DMS114 treated with DMSO at 0.1 percent for 48 hours (cell line): ENCODE measurements at regions not wholly inside any gene's neighbourhood (a gene's known extent, or its start where the extent isn't known, plus 50 kb on each side); places are given as distances from the start of the nearest gene placed in this dataset.
"Not testable (repeated sequence)": the region's sequence is repeated elsewhere in the genome, so short reads cannot be mapped to it uniquely, and the experiment has no call there.

Experiments
- DNase-seq: peaks from one replicate; lab custom pipeline; 2025; ENCODE audit not compliant: unreplicated experiment; lab: John Stamatoyannopoulos, UW

GRCh38 chr13:48806522-48806921, 152.8 kb downstream of the CYSLTR2 start:
- no peak for DNase-seq

DNA sequence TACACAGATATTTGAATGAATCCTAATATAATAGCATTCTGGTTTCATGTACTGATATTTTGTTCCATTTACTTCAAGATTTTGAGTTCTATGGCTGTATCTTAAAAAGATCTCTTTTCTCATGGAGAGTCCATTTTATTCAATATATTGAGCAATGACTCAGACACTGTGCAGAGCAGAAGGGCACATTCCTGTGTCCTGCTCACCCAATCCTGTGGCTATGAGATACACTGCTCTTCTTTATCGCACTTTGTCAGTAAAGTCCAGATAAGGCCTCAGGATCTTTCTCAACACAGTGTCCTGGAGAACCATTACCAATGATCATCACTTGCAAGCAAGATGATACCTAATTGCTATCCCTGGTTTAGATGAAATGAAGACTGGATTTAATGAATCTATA, 155.0 kb downstream of the CYSLTR2 start:
- no peak for DNase-seq

- DNase-seq, result no peak
Observed at GRCh38 chr13:48810013-48810412, 156.3 kb downstream of the CYSLTR2 start.

DNA sequence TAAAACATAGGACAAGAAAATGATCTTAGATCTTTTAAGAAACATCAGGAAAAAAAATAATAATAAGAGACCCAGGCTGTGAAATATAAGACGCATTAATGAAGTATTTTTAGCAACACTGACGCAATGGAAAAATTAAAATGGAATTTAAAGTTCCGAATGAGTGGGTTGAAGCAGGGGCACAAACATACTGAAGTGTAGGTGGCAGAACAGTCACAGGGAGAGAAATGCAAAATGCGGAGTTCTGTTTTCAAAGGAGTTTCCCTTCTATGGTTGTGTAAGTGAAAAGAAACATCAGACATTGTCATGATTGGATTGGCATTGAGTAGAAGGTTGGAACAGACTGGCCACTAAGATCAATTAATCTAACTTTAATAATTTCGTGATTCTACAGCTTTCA, 159.8 kb downstream of the CYSLTR2 start:
- no peak for DNase-seq

DNA sequence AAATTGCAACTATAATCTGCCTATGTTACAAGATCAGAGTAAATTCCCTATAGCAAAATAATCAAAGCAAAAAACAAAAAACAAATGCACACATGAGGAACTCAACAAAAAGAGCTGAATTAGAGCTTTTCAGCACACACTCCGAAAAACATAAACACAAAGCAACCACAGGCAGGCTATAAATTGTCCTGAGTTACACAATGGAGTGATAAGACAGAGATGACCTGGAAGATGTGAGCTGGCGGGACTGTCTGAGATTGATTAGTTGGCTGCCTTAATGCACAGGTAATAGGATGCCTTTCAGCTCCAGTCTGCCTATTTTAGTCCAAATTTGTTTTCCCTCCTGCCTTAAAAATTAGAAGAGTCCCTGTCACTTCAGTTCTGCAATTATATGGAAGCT, 159.0 kb upstream of the FNDC3A start:
- no peak for DNase-seq

- no peak for DNase-seq
Observed at GRCh38 chr13:48817166-48817802, 158.4 kb upstream of the FNDC3A start.

GRCh38 chr13:48818495-48819356, 157.0 kb upstream of the FNDC3A start:
- DNase-seq, result no peak

GRCh38 chr13:48819376-48819775, 156.3 kb upstream of the FNDC3A start:
- no peak for DNase-seq

DNA sequence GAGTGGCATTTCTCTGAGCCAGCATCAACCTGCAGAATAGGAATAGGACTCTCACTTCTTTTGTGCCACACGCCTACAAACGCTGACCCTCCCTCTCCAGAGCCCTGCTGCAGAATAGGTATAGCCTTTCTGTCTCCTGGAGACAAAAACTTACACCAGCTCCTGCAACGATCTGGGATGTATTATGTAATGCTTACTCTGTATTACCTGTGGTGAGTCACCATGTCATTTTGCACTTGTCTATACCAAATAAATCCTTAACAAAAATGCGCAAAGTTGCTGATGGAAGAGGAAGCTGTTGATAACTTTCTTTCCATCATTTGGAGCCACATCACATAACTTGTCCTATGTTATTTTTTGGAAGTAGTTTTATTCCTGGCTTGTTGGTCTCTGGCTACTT, 155.8 kb upstream of the FNDC3A start:
- DNase-seq, result no peak

DNA sequence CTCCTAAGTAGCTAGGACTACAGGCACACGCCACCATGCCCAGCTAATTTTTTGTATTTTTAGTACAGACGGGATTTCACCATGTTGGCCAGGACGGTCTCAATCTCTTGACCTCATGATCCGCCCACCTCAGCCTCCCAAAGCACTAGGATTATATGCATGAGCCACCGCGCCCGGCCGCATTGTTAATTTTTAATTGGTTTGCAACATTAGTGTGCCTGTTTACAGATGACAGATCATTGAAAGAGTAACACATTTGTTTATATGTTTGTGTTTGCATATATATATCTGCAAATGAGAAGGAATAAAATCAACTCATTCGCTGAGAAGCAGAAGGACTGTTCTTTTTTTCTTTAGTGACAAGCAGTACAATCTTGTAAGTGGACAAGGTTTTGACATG, 152.2 kb upstream of the FNDC3A start:
- DNase-seq, result not testable (repeated sequence)

- DNase-seq, result no peak
Observed at GRCh38 chr13:48826039-48826438, 149.7 kb upstream of the FNDC3A start.

GRCh38 chr13:48826922-48827454, 148.7 kb upstream of the FNDC3A start:
- DNase-seq, result not testable (repeated sequence)

DNA sequence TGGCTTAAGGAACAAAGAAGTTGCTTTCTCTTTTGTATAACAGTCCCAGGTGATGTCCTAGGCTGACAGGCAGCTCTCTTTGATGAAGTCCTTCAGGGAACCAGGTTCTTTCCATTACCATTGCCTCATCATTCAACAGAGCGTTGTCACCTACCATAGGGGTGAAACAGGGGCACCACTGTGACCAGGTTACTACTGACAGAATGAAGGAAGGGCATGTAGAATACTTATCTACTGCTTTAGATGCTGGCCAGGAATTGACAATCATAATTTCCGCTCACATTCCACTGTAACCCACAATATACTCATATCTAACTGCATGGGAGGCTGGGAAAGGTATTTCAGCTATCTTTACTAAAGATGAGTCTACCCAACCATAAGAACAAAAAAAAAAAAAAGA, 148.0 kb upstream of the FNDC3A start:
- DNase-seq, result no peak

GRCh38 chr13:48828962-48829411, 146.7 kb upstream of the FNDC3A start:
- DNase-seq, result no peak

- no peak for DNase-seq
Observed at GRCh38 chr13:48829536-48829935, 146.2 kb upstream of the FNDC3A start.

GRCh38 chr13:48831248-48831647, 144.5 kb upstream of the FNDC3A start:
- DNase-seq, result no peak

DNA sequence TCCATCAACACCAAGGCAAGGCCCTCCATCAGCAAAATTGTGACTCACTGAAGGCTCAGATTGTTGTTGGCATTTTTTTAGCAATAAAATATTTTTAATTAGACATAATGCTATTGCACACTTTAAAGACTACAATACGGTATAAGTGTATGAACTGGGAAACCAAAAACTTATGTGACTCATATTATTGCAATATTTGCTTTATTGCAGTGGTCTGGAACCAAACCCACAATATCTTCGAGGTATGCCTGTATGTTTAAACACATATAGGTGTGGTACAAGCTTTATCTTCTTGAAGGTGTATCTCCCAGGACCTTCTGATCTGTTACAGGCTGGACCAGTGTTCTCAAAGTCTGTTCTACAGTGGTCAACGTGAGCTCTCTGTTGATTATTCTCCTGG, 142.3 kb upstream of the FNDC3A start:
- no peak for DNase-seq

DNA sequence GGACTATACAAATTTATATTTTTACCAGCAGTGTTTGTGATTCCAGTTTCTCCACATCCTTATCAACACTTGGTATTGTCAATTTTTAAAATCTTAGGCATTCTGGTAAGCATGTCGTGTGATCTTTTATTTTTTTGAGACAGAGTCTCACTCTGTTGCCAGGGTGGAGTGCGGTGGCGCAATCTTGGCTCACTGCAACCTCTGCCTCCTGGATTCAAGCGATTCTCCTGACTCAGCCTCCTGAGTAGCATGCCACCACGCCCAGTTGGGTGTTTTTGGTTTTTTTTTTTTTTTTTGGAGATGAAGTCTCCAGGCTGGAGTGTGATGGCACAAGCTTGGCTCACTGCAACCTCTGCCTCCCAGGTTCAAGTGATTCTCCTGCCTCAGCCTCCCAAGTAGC, 140.4 kb upstream of the FNDC3A start:
- DNase-seq, result not testable (repeated sequence)

DNA sequence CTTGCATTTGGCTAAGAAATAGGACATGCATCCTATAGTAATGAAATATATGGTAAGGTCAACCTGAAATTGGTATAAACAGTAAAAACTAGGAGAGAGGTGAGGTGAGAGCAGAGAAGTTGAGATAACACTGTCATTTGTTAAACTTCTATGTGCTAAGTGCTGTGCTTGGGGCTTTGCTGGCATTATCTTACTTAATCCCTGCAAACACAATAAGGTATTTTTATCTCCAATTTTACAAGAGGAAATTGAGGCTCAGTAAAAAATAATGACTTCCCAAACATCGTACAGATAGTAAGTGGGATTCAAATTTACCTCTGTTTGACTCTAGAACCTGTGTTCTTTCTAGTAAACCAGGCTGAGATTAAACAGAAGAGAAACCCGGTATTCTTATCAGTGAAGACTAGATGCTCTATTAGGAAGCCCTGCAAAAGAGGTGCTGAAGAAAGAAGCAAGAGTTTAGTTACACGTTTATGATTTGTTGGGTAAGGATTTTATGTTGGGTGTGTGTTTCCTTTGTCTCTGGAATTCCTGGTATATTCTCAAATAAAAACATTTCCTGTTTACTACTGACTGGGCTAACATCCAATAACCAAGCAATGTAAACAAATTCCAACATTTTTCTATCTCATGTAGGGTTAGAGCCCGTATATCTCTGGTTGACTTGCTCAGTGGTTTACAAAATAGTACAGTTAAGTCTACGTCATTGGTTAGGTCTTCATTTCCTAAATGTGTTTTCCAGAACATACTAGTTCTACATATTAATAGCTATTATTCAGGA, 137.3 kb upstream of the FNDC3A start:
- DNase-seq, result no peak

- no peak for DNase-seq
Observed at GRCh38 chr13:48839171-48839570, 136.5 kb upstream of the FNDC3A start.

- DNase-seq, result no peak
Observed at GRCh38 chr13:48840366-48840765, 135.3 kb upstream of the FNDC3A start.
